ENCODE measurements at regions not wholly inside any gene's neighbourhood (a gene's known extent, or its start where the extent isn't known, plus 50 kb on each side); places are given as distances from the start of the nearest gene placed in this dataset.

DNA sequence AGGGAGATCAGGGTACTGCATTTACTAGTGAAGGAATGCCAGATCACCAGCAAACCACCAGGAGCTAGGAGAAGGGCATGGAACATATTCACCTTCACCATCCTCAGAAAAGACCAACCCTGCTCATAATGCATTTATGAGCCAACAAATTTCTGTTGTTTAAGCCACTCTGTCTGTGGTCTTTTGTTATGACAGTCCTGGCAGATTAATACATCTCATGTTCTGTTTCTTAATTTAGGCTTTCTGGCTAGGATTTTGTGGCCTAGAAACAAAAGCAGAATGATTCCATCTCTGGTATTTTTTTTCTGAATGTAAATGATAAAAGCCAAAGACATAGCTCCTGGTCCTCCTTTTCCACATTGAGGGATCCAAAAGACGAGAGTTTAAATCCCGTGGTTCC is 797.9 kb downstream of the TYW1 start:
- TF ChIP-seq, protein P1, sequence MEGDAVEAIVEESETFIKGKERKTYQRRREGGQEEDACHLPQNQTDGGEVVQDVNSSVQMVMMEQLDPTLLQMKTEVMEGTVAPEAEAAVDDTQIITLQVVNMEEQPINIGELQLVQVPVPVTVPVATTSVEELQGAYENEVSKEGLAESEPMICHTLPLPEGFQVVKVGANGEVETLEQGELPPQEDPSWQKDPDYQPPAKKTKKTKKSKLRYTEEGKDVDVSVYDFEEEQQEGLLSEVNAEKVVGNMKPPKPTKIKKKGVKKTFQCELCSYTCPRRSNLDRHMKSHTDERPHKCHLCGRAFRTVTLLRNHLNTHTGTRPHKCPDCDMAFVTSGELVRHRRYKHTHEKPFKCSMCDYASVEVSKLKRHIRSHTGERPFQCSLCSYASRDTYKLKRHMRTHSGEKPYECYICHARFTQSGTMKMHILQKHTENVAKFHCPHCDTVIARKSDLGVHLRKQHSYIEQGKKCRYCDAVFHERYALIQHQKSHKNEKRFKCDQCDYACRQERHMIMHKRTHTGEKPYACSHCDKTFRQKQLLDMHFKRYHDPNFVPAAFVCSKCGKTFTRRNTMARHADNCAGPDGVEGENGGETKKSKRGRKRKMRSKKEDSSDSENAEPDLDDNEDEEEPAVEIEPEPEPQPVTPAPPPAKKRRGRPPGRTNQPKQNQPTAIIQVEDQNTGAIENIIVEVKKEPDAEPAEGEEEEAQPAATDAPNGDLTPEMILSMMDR (IDR thresholded peaks at IDR 0.05): no peak
- TF ChIP-seq POLR2A (IDR thresholded peaks at IDR 0.05): no peak
